GM23338 (cell line): ENCODE measurements at regions not wholly inside any gene's neighbourhood (a gene's known extent, or its start where the extent isn't known, plus 50 kb on each side); places are given as distances from the start of the nearest gene placed in this dataset.

Experiments used
- ATAC-seq: fragments of 200-7000 bp; cut with Tn5 transposase; 3 replicates; pipeline ENCODE4 v1.9.1; 2020
- DNase-seq: peaks from one replicate; pipeline ENCODE4 v3.0.0-alpha.2; 2015; ENCODE audit warnings: low spot score
- H2AFZ ChIP-seq: fragments of 200-600 bp; sonication (generic); 2 replicates; pipeline ENCODE4 v1.8.0; 2016; ENCODE audit warnings: antibody characterized with exemption, mild to moderate bottlenecking, moderate library complexity
- H3F3A ChIP-seq: fragments of 200-600 bp; sonication (generic); replicated peaks from 2 replicates; pipeline ENCODE4 v1.8.0; 2017; ENCODE audit warnings: antibody characterized with exemption, mixed run types, low read depth
- H3K27ac ChIP-seq: fragments of 200-600 bp; sonication (generic); 2 replicates; pipeline ENCODE4 v1.6.1; 2016; ENCODE audit warnings: low read depth
- H3K27me3 ChIP-seq: fragments of 200-600 bp; sonication (generic); 2 replicates; pipeline ENCODE4 v1.8.0; 2016; ENCODE audit warnings: mild to moderate bottlenecking, mixed run types, moderate library complexity; ENCODE audit not compliant: insufficient read depth
- H3K36me3 ChIP-seq: fragments of 200-600 bp; sonication (generic); 2 replicates; pipeline ENCODE4 v1.8.0; 2016; ENCODE audit warnings: mild to moderate bottlenecking; ENCODE audit not compliant: insufficient read depth
- H3K4me1 ChIP-seq: fragments of 200-600 bp; sonication (generic); 2 replicates; pipeline ENCODE4 v1.8.0; 2016; ENCODE audit warnings: mild to moderate bottlenecking, moderate library complexity; ENCODE audit not compliant: insufficient read depth
- H3K4me2 ChIP-seq: fragments of 200-600 bp; sonication (generic); 2 replicates; pipeline ENCODE4 v1.7.1; 2017; ENCODE audit warnings: mixed run types
- H3K4me3 ChIP-seq: fragments of 200-600 bp; sonication (generic); 2 replicates; pipeline ENCODE4 v1.6.1; 2016; ENCODE audit warnings: mixed run types
- H3K79me2 ChIP-seq: fragments of 200-600 bp; sonication (generic); replicated peaks from 2 replicates; pipeline ENCODE4 v1.8.0; 2017; ENCODE audit warnings: mild to moderate bottlenecking; ENCODE audit not compliant: insufficient read depth
- H3K9me2 ChIP-seq: fragments of 200-600 bp; sonication (generic); 2 replicates; pipeline ENCODE4 v1.8.0; 2017; ENCODE audit not compliant: insufficient read depth
- H4K20me1 ChIP-seq: fragments of 200-600 bp; sonication (generic); replicated peaks from 2 replicates; pipeline ENCODE4 v1.8.0; 2017; ENCODE audit warnings: mild to moderate bottlenecking; ENCODE audit not compliant: insufficient read depth
- H3K27ac Mint-ChIP-seq: 2 replicates; pipeline ENCODE4 v1.8.0; 2020; ENCODE audit warnings: inconsistent platforms, mild to moderate bottlenecking, moderate library complexity, mixed read lengths
- H3K27me3 Mint-ChIP-seq: 3 replicates; pipeline ENCODE4 v1.8.0; 2022; ENCODE audit warnings: low read depth, mild to moderate bottlenecking, moderate library complexity, mixed read lengths, inconsistent platforms; ENCODE audit not compliant: insufficient read depth, poor library complexity
- H3K36me3 Mint-ChIP-seq: 3 replicates; pipeline ENCODE4 v1.8.0; 2021; ENCODE audit warnings: low read depth, mild to moderate bottlenecking, inconsistent platforms, moderate library complexity, mixed read lengths
- H3K4me1 Mint-ChIP-seq: 3 replicates; pipeline ENCODE4 v1.8.0; 2020; ENCODE audit warnings: mild to moderate bottlenecking, inconsistent platforms, mixed read lengths
- H3K4me3 Mint-ChIP-seq: 3 replicates; pipeline ENCODE4 v1.8.0; 2021; ENCODE audit warnings: moderate library complexity, mild to moderate bottlenecking, inconsistent platforms, mixed read lengths
- H3K9me3 Mint-ChIP-seq: 3 replicates; pipeline ENCODE4 v1.8.0; 2020; ENCODE audit warnings: moderate library complexity, mild to moderate bottlenecking, inconsistent platforms, mixed read lengths
- CREB1 ChIP-seq: fragments of 250-450 bp; sonication (Bioruptor Pico); IDR thresholded peaks from 2 replicates; pipeline ENCODE4 v1.5.0; 2020; ENCODE audit warnings: low read depth, mild to moderate bottlenecking, moderate library complexity
- ETS1 ChIP-seq: IDR thresholded peaks from 2 replicates; pipeline ENCODE4 v1.6.1; 2016; ENCODE audit warnings: antibody characterized with exemption
- EZH2 ChIP-seq: fragments of 200-600 bp; sonication (generic); IDR thresholded peaks from one replicate; pipeline ENCODE4 v1.8.0; 2017; ENCODE audit warnings: antibody characterized with exemption, mild to moderate bottlenecking, low read depth; ENCODE audit not compliant: unreplicated experiment
- EZH2phosphoT487 ChIP-seq: fragments of 200-600 bp; sonication (generic); IDR thresholded peaks from one replicate; pipeline ENCODE4 v1.8.1; 2018; ENCODE audit warnings: antibody characterized with exemption; ENCODE audit not compliant: unreplicated experiment
- JUNB ChIP-seq: IDR thresholded peaks from one replicate; pipeline ENCODE4 v1.6.1; 2016; ENCODE audit warnings: antibody characterized with exemption; ENCODE audit not compliant: unreplicated experiment
- POLR2AphosphoS5 ChIP-seq: IDR thresholded peaks from 2 replicates; pipeline ENCODE4 v1.6.1; 2016; ENCODE audit warnings: antibody characterized with exemption, low read depth
- REST ChIP-seq: IDR thresholded peaks from one replicate; pipeline ENCODE4 v1.6.1; 2018; ENCODE audit warnings: antibody characterized with exemption; ENCODE audit not compliant: unreplicated experiment
- STAT1 ChIP-seq: IDR thresholded peaks from one replicate; pipeline ENCODE4 v1.6.1; 2016; ENCODE audit warnings: antibody characterized with exemption; ENCODE audit not compliant: unreplicated experiment
- ZNF114 ChIP-seq: fragments of 250-450 bp; sonication (Bioruptor Pico); IDR thresholded peaks from 2 replicates; pipeline ENCODE4 v1.5.0; 2020; ENCODE audit warnings: mild to moderate bottlenecking, moderate library complexity
- ZNF462 ChIP-seq: fragments of 250-450 bp; sonication (Bioruptor Pico); IDR thresholded peaks from 2 replicates; pipeline ENCODE4 v1.5.0; 2020; ENCODE audit warnings: mild to moderate bottlenecking, moderate library complexity

GRCh38 chr7:438916-439315 lies 80.7 kb downstream of the PDGFA start:
- Mint-ChIP-seq H3K9me3 (peaks cover 8% of the 10 kb centered on the region; the same call in 1 of the 3 replicates), H3K36me3 (no peaks in the 10 kb centered on the region; the same call in 2 of the 3 replicates)

GRCh38 chr7:440059-440749 lies 79.4 kb downstream of the PDGFA start:
- no peaks in the 10 kb centered on the region for H3K36me3 ChIP-seq
- no peak overlapping the region for H3K4me3 Mint-ChIP-seq
- H3K4me2 ChIP-seq: no peak overlapping the region
- H3F3A ChIP-seq: no peaks in the 10 kb centered on the region; the same call in 1 of the 2 replicates
- H3K27ac ChIP-seq: no peak overlapping the region
- peaks cover 11% of the 10 kb centered on the region; the same call in 2 of the 3 replicates for H3K9me3 Mint-ChIP-seq
- peaks cover 12% of the 10 kb centered on the region for H3K4me1 Mint-ChIP-seq
- no peak overlapping the region for H3K27ac Mint-ChIP-seq
- H3K79me2 ChIP-seq: no peaks in the 10 kb centered on the region
- no peaks in the 10 kb centered on the region for H3K9me2 ChIP-seq
- peaks cover under 1% of the 10 kb centered on the region; the same call in 1 of the 2 replicates for H3K4me1 ChIP-seq
- ATAC-seq (no peak), DNase-seq (no peak)
- no peak overlapping the region for H2AFZ ChIP-seq
- H3K27me3 ChIP-seq: no peaks in the 10 kb centered on the region
- H4K20me1 ChIP-seq: no peaks in the 10 kb centered on the region
- no peak overlapping the region for H3K4me3 ChIP-seq
- H3K27me3 Mint-ChIP-seq: peaks cover 6% of the 10 kb centered on the region
- no peaks in the 10 kb centered on the region; the same call in 2 of the 3 replicates for H3K36me3 Mint-ChIP-seq
- no peak for TF ChIP-seq REST
- no peak for TF ChIP-seq JUNB
- no peak for TF ChIP-seq ZNF114 (CRISPR knock-in tag)
- no peak for TF ChIP-seq EZH2
- TF ChIP-seq EZH2phosphoT487: no peak
- no peak for TF ChIP-seq ETS1
- no peak for TF ChIP-seq POLR2AphosphoS5
- no peak for TF ChIP-seq ZNF462 (CRISPR knock-in tag)
- no peak for TF ChIP-seq CREB1 (CRISPR knock-in tag)

More at GRCh38 chr7:438916-439315, 80.7 kb downstream of the PDGFA start:
- H4K20me1 ChIP-seq: no peaks in the 10 kb centered on the region
- DNase-seq: no peak
- H3K4me1 Mint-ChIP-seq: peaks cover 19% of the 10 kb centered on the region
- H3K4me2 ChIP-seq: no peak overlapping the region
- no peak overlapping the region for H3K4me3 Mint-ChIP-seq
- no peaks in the 10 kb centered on the region for H3K79me2 ChIP-seq
- H3K27ac ChIP-seq: no peak overlapping the region
- peaks cover 6% of the 10 kb centered on the region for H3K27me3 Mint-ChIP-seq
- no peak for TF ChIP-seq STAT1
- TF ChIP-seq JUNB: no peak
- TF ChIP-seq ZNF114 (CRISPR knock-in tag): no peak
- no peak for TF ChIP-seq POLR2AphosphoS5
- no peak for TF ChIP-seq EZH2
- ATAC-seq: no peak
- peaks cover 8% of the 10 kb centered on the region; the same call in 1 of the 2 replicates for H3K4me1 ChIP-seq
- H3K4me3 ChIP-seq: no peak overlapping the region
- no peak overlapping the region for H2AFZ ChIP-seq
- no peaks in the 10 kb centered on the region for H3K9me2 ChIP-seq
- H3K36me3 ChIP-seq: no peaks in the 10 kb centered on the region
- no peaks in the 10 kb centered on the region; the same call in 1 of the 2 replicates for H3F3A ChIP-seq
- no peak overlapping the region for H3K27ac Mint-ChIP-seq
- no peaks in the 10 kb centered on the region for H3K27me3 ChIP-seq
